ENCODE measurements at regions not wholly inside any gene's neighbourhood (a gene's known extent, or its start where the extent isn't known, plus 50 kb on each side); places are given as distances from the start of the nearest gene placed in this dataset.

- Histone ChIP-seq H3K27ac (replicated peaks) (peak overlapping the region; percentile 75), H3K4me1 (peaks cover 35% of the 10 kb centered on the region), H3K27me3 (ENCODE audit: low read depth) (no peaks in the 10 kb centered on the region), H3K36me3 (no peaks in the 10 kb centered on the region), H3K9me3 (replicated peaks) (no peaks in the 10 kb centered on the region), H3K4me3 (no peak overlapping the region)
- no peak for TF ChIP-seq CTCF (IDR thresholded peaks at IDR 0.05; ENCODE audit: borderline replicate concordance)
- intact Hi-C loops (cut with micrococcal nuclease) = no loop called here
- DNase-seq = no peak
These were observed 177.0 kb downstream of the DUSP10 start for GRCh38 chr1:221564891-221565290.

- DNase-seq = no peak
- Histone ChIP-seq H3K9me3 (replicated peaks) (no peaks in the 10 kb centered on the region), H3K27me3 (ENCODE audit: low read depth) (no peaks in the 10 kb centered on the region), H3K4me3 (no peak overlapping the region), H3K27ac (replicated peaks) (peak overlapping the region; percentile 75), H3K4me1 (peaks cover 35% of the 10 kb centered on the region), H3K36me3 (no peaks in the 10 kb centered on the region)
- TF ChIP-seq CTCF (IDR thresholded peaks at IDR 0.05; ENCODE audit: borderline replicate concordance) = no peak
- intact Hi-C loops (cut with micrococcal nuclease) = no loop called here
These were observed 176.2 kb downstream of the DUSP10 start for GRCh38 chr1:221565711-221566110.

- H3K27me3 ChIP-seq (ENCODE audit: low read depth) = no peaks in the 10 kb centered on the region
- no peak for DNase-seq
- no peak for TF ChIP-seq CTCF (IDR thresholded peaks at IDR 0.05; ENCODE audit: borderline replicate concordance)
- no peak overlapping the region for H3K27ac ChIP-seq (replicated peaks)
- H3K4me1 ChIP-seq = peaks cover 35% of the 10 kb centered on the region
- intact Hi-C loops (cut with micrococcal nuclease) = no loop called here
- H3K4me3 ChIP-seq = no peak overlapping the region
- H3K9me3 ChIP-seq (replicated peaks) = no peaks in the 10 kb centered on the region
- H3K36me3 ChIP-seq = no peaks in the 10 kb centered on the region
These were observed 173.9 kb downstream of the DUSP10 start for GRCh38 chr1:221567859-221568507.

- DNase-seq = peak; percentile 39
- no peaks in the 10 kb centered on the region for H3K9me3 ChIP-seq (replicated peaks)
- no peak overlapping the region for H3K27ac ChIP-seq (replicated peaks)
- no peak overlapping the region for H3K4me3 ChIP-seq
- TF ChIP-seq CTCF (IDR thresholded peaks at IDR 0.05; ENCODE audit: borderline replicate concordance) = no peak
- peaks cover 19% of the 10 kb centered on the region for H3K4me1 ChIP-seq
- intact Hi-C loops (cut with micrococcal nuclease) = no loop called here
- H3K27me3 ChIP-seq (ENCODE audit: low read depth) = no peaks in the 10 kb centered on the region
- no peaks in the 10 kb centered on the region for H3K36me3 ChIP-seq
These were observed 168.1 kb downstream of the DUSP10 start for GRCh38 chr1:221573756-221574155.

- Histone ChIP-seq H3K4me1 (peaks cover 19% of the 10 kb centered on the region), H3K36me3 (no peaks in the 10 kb centered on the region), H3K27ac (replicated peaks) (no peak overlapping the region), H3K27me3 (ENCODE audit: low read depth) (no peaks in the 10 kb centered on the region), H3K9me3 (replicated peaks) (no peaks in the 10 kb centered on the region), H3K4me3 (no peak overlapping the region)
- TF ChIP-seq CTCF (IDR thresholded peaks at IDR 0.05; ENCODE audit: borderline replicate concordance) = no peak
- intact Hi-C loops (cut with micrococcal nuclease) = no loop called here
- DNase-seq = no peak
These were observed 167.4 kb downstream of the DUSP10 start for GRCh38 chr1:221574529-221574928.
